Ishikawa (cell line): ENCODE measurements at regions not wholly inside any gene's neighbourhood (a gene's known extent, or its start where the extent isn't known, plus 50 kb on each side); places are given as distances from the start of the nearest gene placed in this dataset.

ENCODE experiments used
- CEBPB ChIP-seq: IDR thresholded peaks from 2 replicates; pipeline ENCODE4 v1.6.1; 2012
- CREB1 ChIP-seq: IDR thresholded peaks from 2 replicates; pipeline ENCODE4 v1.6.1; 2012; ENCODE audit warnings: low read depth
- EGR1 ChIP-seq: IDR thresholded peaks from 2 replicates; pipeline ENCODE4 v1.6.1; 2012
- EP300 ChIP-seq: IDR thresholded peaks from 2 replicates; pipeline ENCODE4 v1.6.1; 2012; ENCODE audit warnings: borderline replicate concordance
- FOXM1 ChIP-seq: IDR thresholded peaks from 2 replicates; pipeline ENCODE4 v1.6.1; 2012; ENCODE audit warnings: low read depth, borderline replicate concordance
- NFIC ChIP-seq: IDR thresholded peaks from 2 replicates; pipeline ENCODE4 v1.6.1; 2012
- RAD21 ChIP-seq: IDR thresholded peaks from 2 replicates; pipeline ENCODE4 v1.6.1; 2012; ENCODE audit warnings: low read depth
- REST ChIP-seq: IDR thresholded peaks from 2 replicates; pipeline ENCODE4 v1.6.1; 2012; ENCODE audit warnings: low read depth, mild to moderate bottlenecking
- TAF1 ChIP-seq: IDR thresholded peaks from 2 replicates; pipeline ENCODE4 v1.6.1; 2012; ENCODE audit warnings: low read depth, mild to moderate bottlenecking
- TCF12 ChIP-seq: IDR thresholded peaks from 2 replicates; pipeline ENCODE4 v1.6.1; 2012; ENCODE audit warnings: low read depth
- TEAD4 ChIP-seq: IDR thresholded peaks from 2 replicates; pipeline ENCODE4 v1.6.1; 2012
- YY1 ChIP-seq: IDR thresholded peaks from 2 replicates; pipeline ENCODE4 v1.6.1; 2012; ENCODE audit warnings: low read depth
- ZBTB7A ChIP-seq: IDR thresholded peaks from 2 replicates; pipeline ENCODE4 v1.6.1; 2012; ENCODE audit warnings: low read depth
- TF ChIP-seq, protein P1 (sequence below): IDR thresholded peaks from 2 replicates; pipeline ENCODE4 v1.6.1; 2012

- TF ChIP-seq TAF1 (no peak), TEAD4 (no peak), ZBTB7A (no peak), EGR1 (no peak), REST (no peak), YY1 (no peak), TCF12 (no peak), RAD21 (no peak), EP300 (no peak), FOXM1 (no peak), CEBPB (no peak), NFIC (no peak), CREB1 (no peak)
- TF ChIP-seq, protein P1, sequence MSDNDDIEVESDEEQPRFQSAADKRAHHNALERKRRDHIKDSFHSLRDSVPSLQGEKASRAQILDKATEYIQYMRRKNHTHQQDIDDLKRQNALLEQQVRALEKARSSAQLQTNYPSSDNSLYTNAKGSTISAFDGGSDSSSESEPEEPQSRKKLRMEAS, result no peak
Measured at GRCh38 chr18:60925892-60926291, 407.3 kb upstream of the CDH20 start.
